Omental fat pad (tissue), 3 donors: ENCODE measurements at regions not wholly inside any gene's neighbourhood (a gene's known extent, or its start where the extent isn't known, plus 50 kb on each side); places are given as distances from the start of the nearest gene placed in this dataset.
"Not testable (repeated sequence)": the region's sequence is repeated elsewhere in the genome, so short reads cannot be mapped to it uniquely, and the experiment has no call there.

Source experiments
- ATAC-seq: fragments of 150-250 bp; one replicate; pipeline ENCODE4 v1.9.1; 2016; ENCODE audit warnings: mild to moderate bottlenecking, moderate library complexity; ENCODE audit not compliant: low FRiP score
- DNase-seq: peaks from one replicate; pipeline ENCODE4 v3.0.0-alpha.2; 2019; ENCODE audit warnings: low spot score
- TF ChIP-seq, protein P1 (sequence below), 3 donors: fragments of 450-650 bp; IDR thresholded peaks; one replicate each; pipeline ENCODE4 v1.5.1; 2016 to 2017; ENCODE audit warnings: antibody characterized with exemption in 3 of 3, mild to moderate bottlenecking in 3 of 3, moderate library complexity in 2 of 3

DNA sequence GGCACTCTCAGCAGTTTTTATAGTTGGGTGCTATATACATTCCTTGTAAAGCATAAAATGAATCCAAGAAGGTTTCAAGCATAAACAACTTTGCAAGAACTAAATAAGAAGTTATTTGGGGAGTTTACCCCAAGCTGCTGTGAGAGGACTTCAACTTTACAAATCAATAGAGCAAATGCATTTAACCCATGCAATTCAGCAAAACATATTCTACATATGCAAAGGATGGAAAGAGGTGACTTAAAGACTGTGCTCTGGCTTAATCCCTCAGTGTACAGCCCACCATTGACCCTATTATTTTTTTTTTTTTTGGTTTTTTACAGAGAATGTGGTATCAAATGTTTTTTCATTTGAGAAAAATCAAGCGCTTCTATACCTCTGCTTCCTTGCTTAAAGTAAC lies 736.5 kb downstream of the CETN3 start:
- TF ChIP-seq, protein P1, sequence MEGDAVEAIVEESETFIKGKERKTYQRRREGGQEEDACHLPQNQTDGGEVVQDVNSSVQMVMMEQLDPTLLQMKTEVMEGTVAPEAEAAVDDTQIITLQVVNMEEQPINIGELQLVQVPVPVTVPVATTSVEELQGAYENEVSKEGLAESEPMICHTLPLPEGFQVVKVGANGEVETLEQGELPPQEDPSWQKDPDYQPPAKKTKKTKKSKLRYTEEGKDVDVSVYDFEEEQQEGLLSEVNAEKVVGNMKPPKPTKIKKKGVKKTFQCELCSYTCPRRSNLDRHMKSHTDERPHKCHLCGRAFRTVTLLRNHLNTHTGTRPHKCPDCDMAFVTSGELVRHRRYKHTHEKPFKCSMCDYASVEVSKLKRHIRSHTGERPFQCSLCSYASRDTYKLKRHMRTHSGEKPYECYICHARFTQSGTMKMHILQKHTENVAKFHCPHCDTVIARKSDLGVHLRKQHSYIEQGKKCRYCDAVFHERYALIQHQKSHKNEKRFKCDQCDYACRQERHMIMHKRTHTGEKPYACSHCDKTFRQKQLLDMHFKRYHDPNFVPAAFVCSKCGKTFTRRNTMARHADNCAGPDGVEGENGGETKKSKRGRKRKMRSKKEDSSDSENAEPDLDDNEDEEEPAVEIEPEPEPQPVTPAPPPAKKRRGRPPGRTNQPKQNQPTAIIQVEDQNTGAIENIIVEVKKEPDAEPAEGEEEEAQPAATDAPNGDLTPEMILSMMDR (IDR thresholded peaks at IDR 0.05) = no peak
- DNase-seq (no peak), ATAC-seq (no peak)

DNA sequence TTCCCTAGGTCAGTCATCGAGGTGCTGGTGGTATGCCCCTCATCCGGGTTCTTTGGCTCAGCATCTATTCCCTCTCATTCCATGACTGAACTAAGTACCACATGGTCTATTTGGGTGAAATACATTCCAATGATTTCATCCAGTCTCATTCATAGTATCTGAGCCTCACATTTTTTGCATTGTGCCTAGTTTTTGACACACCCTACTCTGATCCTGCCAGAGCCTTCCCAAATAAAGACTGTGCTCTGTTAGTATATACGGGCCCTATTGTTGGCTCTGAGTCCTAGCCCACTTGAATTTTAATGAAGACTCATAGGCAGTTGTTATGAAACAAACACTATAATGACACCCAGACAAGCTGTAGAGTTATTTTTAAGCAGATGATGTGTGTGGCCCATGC lies 740.7 kb downstream of the CETN3 start:
- no peak for ATAC-seq

DNA sequence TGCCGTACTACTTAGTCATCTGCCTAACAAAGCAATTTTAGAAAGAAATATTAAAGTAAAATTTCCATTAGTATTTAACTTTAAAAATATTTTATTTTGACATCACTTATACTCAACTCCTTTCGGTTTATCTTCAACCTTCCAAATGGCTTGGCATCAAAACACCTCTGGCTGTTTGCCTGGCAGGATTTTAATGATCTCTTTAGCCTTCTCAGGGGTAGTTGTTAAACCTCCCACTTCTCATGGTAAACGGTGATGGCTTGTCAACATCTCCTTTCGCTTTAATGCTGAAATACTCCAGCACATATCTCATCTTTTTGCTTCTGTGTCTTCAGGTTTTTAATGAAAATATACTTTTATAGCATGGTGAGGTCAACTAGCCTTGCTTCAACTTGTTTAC lies 747.1 kb downstream of the CETN3 start:
- TF ChIP-seq, protein P1 (IDR thresholded peaks at IDR 0.05) = no peak
- peak; percentile 32 for ATAC-seq
- DNase-seq = no peak

More for the DNA sequence above, 740.7 kb downstream of the CETN3 start:
- no peak for DNase-seq
- TF ChIP-seq, protein P1 (IDR thresholded peaks at IDR 0.05) = no peak

DNA sequence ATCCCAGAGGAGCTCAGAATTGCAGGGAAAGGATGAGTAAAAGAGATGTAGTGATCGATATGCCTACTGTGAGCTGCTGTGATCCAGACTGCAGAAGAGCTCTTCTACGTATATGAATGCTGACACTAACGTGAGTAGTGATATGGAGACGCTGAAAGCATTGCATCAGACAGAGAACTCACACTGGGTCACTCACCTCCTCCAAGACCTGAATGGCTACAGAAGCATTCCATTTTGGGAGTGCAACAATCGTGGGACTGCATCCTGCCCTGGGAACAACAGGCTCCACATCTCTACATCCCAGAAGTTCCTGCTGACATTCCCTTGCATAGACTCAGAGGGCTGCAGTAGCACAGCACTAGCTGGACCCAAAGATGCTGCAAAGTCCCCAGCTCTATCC lies 755.9 kb upstream of the MEF2C start:
- TF ChIP-seq, protein P1 (IDR thresholded peaks at IDR 0.05) = no peak
- no peak for ATAC-seq
- DNase-seq = no peak

DNA sequence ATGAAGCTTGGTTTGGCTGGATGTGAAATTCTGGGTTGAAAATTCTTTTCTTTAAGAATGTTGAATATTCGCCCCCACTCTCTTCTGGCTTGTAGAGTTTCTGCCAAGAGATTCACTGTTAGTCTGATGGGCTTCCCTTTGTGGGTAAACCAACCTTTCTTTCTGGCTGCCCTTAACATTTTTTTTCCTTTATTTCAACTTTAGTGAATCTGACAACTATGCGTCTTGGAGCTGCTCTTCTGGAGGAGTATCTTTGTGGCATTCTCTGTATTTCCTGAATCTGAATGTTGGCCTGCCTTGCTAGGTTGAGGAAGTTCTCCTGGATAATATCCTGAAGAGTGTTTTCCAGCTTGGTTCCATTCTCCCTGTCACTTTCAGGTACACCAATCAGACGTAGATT lies 751.2 kb upstream of the MEF2C start:
- not testable (repeated sequence) for DNase-seq, ATAC-seq

DNA sequence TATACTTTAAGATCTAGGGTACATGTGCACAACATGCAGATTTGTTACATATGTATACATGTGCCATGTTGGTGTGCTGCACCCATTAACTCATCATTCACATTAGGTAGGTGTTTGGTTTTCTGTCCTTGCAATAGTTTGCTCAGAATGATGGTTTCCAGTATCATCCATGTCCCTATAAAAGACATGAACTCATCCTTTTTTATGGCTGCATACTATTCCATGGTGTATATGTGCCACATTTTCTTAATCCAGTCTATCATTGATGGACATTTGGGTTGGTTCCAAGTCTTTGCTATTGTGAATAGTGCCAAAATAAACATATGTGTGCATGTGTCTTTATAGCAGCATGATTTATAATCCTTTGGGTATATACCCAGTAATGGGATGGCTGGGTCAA lies 747.1 kb upstream of the MEF2C start:
- not testable (repeated sequence) for DNase-seq, ATAC-seq

DNA sequence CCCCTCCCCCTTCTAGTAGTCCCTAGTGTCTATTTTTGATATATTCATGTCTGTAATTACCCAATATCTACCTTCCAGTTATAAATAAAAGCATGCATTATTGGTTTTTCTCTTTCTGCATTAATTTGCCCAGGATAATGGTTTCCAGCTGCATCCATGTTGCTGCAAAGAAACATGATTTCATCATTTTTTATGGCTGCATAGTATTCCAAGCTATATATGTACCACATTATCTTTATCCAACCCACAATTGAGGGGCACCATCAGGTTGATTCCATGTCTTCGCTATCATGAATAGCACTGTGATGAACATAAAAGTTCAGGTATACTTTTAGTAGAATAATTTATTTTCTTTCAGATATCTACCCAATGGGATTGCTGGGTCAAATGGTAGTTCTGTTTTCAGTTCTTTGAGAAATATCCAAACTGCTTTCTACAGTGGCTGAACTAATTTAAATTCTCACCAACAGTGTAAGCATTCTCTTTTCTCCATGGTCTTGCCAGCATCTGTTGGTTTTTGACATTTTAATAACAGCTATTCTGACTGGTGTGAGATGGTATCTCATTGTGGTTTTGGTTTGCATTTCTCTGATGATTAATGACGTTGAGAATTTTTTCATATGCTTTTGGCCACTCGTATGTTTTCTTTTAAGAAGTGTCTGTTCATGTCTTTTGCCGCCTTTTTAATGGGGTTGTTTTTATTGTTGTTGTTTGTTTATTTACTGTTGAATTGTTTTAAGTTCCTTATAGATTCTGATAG lies 746.1 kb upstream of the MEF2C start:
- TF ChIP-seq, protein P1 (IDR thresholded peaks at IDR 0.05) = no peak
- ATAC-seq = no peak
- DNase-seq = no peak

DNA sequence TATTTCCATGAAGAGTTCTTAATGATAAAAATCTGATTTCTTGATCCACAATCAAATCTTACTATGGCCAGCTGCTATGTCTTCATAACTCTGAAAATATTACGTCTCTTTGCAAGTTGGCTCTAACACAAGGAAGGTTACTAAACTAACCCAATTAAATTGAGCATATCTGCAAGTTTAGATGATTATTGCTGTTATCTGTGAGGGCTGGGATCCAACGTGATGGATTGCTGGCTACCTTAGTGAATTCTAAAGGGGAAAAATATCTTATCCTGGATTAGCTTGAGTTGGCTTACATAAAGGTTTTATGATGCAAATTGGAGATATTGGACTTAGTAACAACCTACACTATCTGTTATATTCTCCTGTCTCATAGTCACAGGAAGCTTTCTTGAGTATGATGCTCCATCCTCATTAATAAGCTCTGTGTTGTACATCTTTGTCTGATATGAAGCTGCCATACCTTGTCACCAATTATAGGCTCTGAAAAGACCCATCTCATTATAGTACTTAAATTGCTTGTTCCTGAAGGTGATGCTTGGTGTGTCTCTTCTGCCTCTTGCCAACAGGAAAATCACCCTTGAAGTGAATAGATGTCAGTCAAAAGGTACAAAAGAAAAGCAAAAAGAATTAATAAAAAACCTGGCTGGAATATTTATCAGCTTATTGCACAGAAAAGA lies 733.0 kb upstream of the MEF2C start:
- no peak for ATAC-seq
- TF ChIP-seq, protein P1 (IDR thresholded peaks at IDR 0.05) = no peak
- no peak for DNase-seq
